Myocyte (in vitro differentiated cells): ENCODE measurements at regions not wholly inside any gene's neighbourhood (a gene's known extent, or its start where the extent isn't known, plus 50 kb on each side); places are given as distances from the start of the nearest gene placed in this dataset.
"Not testable (repeated sequence)": the region's sequence is repeated elsewhere in the genome, so short reads cannot be mapped to it uniquely, and the experiment has no call there.

Experiments used
- DNase-seq: peaks from one replicate; pipeline ENCODE4 v3.0.0-alpha.2; 2012; ENCODE audit warnings: low read depth

GRCh38 chr2:65579506-65580235 is 147.3 kb upstream of the SPRED2 start:
- DNase-seq, result no peak

GRCh38 chr2:65577654-65578053 is 145.3 kb upstream of the SPRED2 start:
- no peak for DNase-seq

GRCh38 chr2:65576861-65577601 is 144.6 kb upstream of the SPRED2 start:
- DNase-seq, result peak; percentile 82

- no peak for DNase-seq
Observed at GRCh38 chr2:65576278-65576677, 143.9 kb upstream of the SPRED2 start.

GRCh38 chr2:65574993-65575392 is 142.6 kb upstream of the SPRED2 start:
- no peak for DNase-seq

- not testable (repeated sequence) for DNase-seq
Observed at GRCh38 chr2:65568656-65569440, 136.4 kb upstream of the SPRED2 start.

- DNase-seq, result peak; percentile 46
Observed at GRCh38 chr2:65566617-65567016, 134.2 kb upstream of the SPRED2 start.

- no peak for DNase-seq
Observed at GRCh38 chr2:65565681-65566080, 133.3 kb upstream of the SPRED2 start.

- no peak for DNase-seq
Observed at GRCh38 chr2:65564299-65564698, 131.9 kb upstream of the SPRED2 start.

GRCh38 chr2:65562890-65563289 is 130.5 kb upstream of the SPRED2 start:
- DNase-seq, result peak; percentile 42

- DNase-seq, result no peak
Observed at GRCh38 chr2:65558743-65559142, 126.3 kb upstream of the SPRED2 start.

GRCh38 chr2:65557616-65558573 is 125.5 kb upstream of the SPRED2 start:
- no peak for DNase-seq

GRCh38 chr2:65554765-65555591 is 122.6 kb upstream of the SPRED2 start:
- peak; percentile 84 for DNase-seq

- no peak for DNase-seq
Observed at GRCh38 chr2:65553504-65554074, 121.2 kb upstream of the SPRED2 start.

- DNase-seq, result no peak
Observed at GRCh38 chr2:65551528-65551927, 119.1 kb upstream of the SPRED2 start.

GRCh38 chr2:65550246-65550645 is 117.8 kb upstream of the SPRED2 start:
- DNase-seq, result no peak

GRCh38 chr2:65549631-65550030 is 117.2 kb upstream of the SPRED2 start:
- no peak for DNase-seq

GRCh38 chr2:65549257-65549627 is 116.8 kb upstream of the SPRED2 start:
- no peak for DNase-seq

- no peak for DNase-seq
Observed at GRCh38 chr2:65548576-65549256, 116.3 kb upstream of the SPRED2 start.
